HL-60 (cell line): ENCODE measurements at regions not wholly inside any gene's neighbourhood (a gene's known extent, or its start where the extent isn't known, plus 50 kb on each side); places are given as distances from the start of the nearest gene placed in this dataset.

Source experiments
- DNase-seq, 2 experiments: peaks; one replicate each; pipeline ENCODE4 v3.0.0-alpha.2; 2010 to 2020; ENCODE audit warnings: low read depth in 1 of 2, low spot score in 1 of 2
- H3K27ac ChIP-seq: fragments of 250-450 bp; sonication (Bioruptor Pico); replicated peaks from 2 replicates; pipeline ENCODE4 v1.5.1; 2020; ENCODE audit warnings: mild to moderate bottlenecking, moderate library complexity
- H3K27me3 ChIP-seq: fragments of 250-450 bp; sonication (Bioruptor Pico); 2 replicates; pipeline ENCODE4 v1.5.1; 2021; ENCODE audit warnings: mild to moderate bottlenecking, moderate library complexity; ENCODE audit not compliant: insufficient read depth, poor library complexity, severe bottlenecking
- H3K4me3 ChIP-seq: replicated peaks from 2 replicates; pipeline ENCODE4 v1.5.1; 2011; ENCODE audit warnings: mild to moderate bottlenecking, control low read depth, low read length; ENCODE audit not compliant: insufficient read depth
- GABPA ChIP-seq: IDR thresholded peaks from 2 replicates; pipeline ENCODE4 v1.6.1; 2012; ENCODE audit warnings: low read depth
- POLR2AphosphoS5 ChIP-seq: IDR thresholded peaks from 2 replicates; pipeline ENCODE4 v1.6.1; 2012; ENCODE audit warnings: low read depth
- SPI1 ChIP-seq: IDR thresholded peaks from 2 replicates; pipeline ENCODE4 v1.6.1; 2012; ENCODE audit warnings: low read depth, mild to moderate bottlenecking, borderline replicate concordance
- TF ChIP-seq, protein P1 (sequence below): IDR thresholded peaks from one replicate; pipeline ENCODE4 v1.5.1; 2011; ENCODE audit warnings: low read length, control low read depth, inconsistent platforms; ENCODE audit not compliant: insufficient read depth
- TF ChIP-seq, protein P2 (sequence below): IDR thresholded peaks from 2 replicates; pipeline ENCODE4 v1.6.1; 2012; ENCODE audit warnings: low read depth; ENCODE audit not compliant: insufficient replicate concordance

DNA sequence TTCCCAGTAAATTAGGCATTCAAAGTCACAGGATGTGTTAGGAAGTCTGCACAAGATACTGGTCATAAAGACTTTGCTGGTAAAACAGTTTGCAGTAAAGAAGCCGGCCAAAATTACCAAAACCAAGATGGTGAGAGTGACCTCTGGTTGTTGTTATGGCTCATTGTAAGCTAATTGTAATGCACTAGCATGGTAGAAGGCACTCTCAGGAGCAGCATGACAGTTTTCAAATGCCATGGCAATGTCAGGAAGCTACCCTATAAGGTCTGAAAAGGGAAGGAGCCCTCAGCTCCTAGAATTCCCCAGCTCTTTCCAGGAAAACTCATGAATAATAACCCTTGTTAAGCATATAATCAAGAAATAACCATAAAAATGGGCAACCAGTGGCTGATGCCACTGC lies 64.3 kb upstream of the TNC start:
- no peak overlapping the region for H3K4me3 ChIP-seq
- DNase-seq = no peak
- H3K27me3 ChIP-seq = no peaks in the 10 kb centered on the region
- H3K27ac ChIP-seq = no peak overlapping the region
- TF ChIP-seq POLR2AphosphoS5 = no peak
- TF ChIP-seq SPI1 = no peak
- TF ChIP-seq, protein P1, sequence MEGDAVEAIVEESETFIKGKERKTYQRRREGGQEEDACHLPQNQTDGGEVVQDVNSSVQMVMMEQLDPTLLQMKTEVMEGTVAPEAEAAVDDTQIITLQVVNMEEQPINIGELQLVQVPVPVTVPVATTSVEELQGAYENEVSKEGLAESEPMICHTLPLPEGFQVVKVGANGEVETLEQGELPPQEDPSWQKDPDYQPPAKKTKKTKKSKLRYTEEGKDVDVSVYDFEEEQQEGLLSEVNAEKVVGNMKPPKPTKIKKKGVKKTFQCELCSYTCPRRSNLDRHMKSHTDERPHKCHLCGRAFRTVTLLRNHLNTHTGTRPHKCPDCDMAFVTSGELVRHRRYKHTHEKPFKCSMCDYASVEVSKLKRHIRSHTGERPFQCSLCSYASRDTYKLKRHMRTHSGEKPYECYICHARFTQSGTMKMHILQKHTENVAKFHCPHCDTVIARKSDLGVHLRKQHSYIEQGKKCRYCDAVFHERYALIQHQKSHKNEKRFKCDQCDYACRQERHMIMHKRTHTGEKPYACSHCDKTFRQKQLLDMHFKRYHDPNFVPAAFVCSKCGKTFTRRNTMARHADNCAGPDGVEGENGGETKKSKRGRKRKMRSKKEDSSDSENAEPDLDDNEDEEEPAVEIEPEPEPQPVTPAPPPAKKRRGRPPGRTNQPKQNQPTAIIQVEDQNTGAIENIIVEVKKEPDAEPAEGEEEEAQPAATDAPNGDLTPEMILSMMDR = no peak
- TF ChIP-seq, protein P2, sequence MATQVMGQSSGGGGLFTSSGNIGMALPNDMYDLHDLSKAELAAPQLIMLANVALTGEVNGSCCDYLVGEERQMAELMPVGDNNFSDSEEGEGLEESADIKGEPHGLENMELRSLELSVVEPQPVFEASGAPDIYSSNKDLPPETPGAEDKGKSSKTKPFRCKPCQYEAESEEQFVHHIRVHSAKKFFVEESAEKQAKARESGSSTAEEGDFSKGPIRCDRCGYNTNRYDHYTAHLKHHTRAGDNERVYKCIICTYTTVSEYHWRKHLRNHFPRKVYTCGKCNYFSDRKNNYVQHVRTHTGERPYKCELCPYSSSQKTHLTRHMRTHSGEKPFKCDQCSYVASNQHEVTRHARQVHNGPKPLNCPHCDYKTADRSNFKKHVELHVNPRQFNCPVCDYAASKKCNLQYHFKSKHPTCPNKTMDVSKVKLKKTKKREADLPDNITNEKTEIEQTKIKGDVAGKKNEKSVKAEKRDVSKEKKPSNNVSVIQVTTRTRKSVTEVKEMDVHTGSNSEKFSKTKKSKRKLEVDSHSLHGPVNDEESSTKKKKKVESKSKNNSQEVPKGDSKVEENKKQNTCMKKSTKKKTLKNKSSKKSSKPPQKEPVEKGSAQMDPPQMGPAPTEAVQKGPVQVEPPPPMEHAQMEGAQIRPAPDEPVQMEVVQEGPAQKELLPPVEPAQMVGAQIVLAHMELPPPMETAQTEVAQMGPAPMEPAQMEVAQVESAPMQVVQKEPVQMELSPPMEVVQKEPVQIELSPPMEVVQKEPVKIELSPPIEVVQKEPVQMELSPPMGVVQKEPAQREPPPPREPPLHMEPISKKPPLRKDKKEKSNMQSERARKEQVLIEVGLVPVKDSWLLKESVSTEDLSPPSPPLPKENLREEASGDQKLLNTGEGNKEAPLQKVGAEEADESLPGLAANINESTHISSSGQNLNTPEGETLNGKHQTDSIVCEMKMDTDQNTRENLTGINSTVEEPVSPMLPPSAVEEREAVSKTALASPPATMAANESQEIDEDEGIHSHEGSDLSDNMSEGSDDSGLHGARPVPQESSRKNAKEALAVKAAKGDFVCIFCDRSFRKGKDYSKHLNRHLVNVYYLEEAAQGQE = no peak
- TF ChIP-seq GABPA = no peak

DNA sequence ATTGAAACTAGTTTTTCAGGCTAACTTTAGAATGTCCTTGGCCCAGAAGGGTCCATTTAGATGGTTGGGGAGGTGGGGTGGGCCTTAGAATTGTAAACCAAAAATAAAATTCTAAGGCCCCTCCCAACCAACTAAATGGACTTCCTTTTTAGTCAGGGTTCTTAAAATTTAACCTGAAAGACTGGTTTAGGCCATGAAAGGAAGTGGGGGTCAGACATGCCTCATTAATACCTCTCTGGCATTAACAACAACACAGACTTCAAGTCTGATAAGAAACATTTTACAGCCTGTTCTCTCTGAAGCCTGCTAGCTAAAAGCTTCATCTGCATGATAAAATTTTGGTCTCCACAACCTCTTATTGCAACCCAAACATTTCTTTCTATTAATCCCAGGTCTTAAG lies 65.5 kb upstream of the TNC start:
- Histone ChIP-seq H3K27me3 (no peaks in the 10 kb centered on the region), H3K27ac (no peak overlapping the region), H3K4me3 (no peak overlapping the region)
- no peak for DNase-seq
- TF ChIP-seq, protein P2 = no peak
- TF ChIP-seq, protein P1 = no peak
- TF ChIP-seq POLR2AphosphoS5 (no peak), GABPA (no peak), SPI1 (no peak)

DNA sequence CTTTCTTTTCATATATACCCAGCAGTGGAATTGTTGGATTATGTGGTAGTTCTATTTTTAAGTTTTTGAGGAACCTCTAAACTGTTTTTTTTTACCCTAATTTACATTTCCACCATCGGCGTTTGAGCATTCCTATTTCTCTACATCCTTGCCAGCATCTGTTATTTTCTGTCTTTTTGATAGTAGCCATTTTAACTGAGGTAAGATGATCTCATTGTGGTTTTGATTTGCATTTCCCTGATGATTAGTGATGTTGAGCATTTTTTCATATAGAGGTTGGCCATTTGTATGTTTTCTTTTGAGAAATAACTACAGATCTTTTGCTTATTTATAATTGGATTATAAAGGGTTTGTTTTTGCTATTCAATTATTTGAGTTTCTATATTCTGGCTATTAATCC lies 71.7 kb upstream of the TNC start:
- no peaks in the 10 kb centered on the region for H3K27me3 ChIP-seq
- TF ChIP-seq, protein P1 = no peak
- TF ChIP-seq SPI1 = no peak
- TF ChIP-seq POLR2AphosphoS5 = no peak
- no peak for TF ChIP-seq GABPA
- TF ChIP-seq, protein P2 = no peak
- no peak for DNase-seq
- no peak overlapping the region for H3K4me3 ChIP-seq
- H3K27ac ChIP-seq = no peak overlapping the region
